K562 (cell line): ENCODE measurements at regions not wholly inside any gene's neighbourhood (a gene's known extent, or its start where the extent isn't known, plus 50 kb on each side); places are given as distances from the start of the nearest gene placed in this dataset.

Experiments
- ASH1L ChIP-seq: fragments of 450-650 bp; IDR thresholded peaks from 2 replicates; pipeline ENCODE4 v1.6.1; 2018; ENCODE audit warnings: borderline replicate concordance, mild to moderate bottlenecking, low read depth; ENCODE audit not compliant: partially characterized antibody
- CREB1 ChIP-seq, 2 experiments: sonication (generic) in 1 of 2; formaldehyde crosslinking in 1 of 2; IDR thresholded peaks; 2 replicates each; pipeline versions ENCODE4 v1.6.1 to v1.8.0; 2012 to 2022; ENCODE audit warnings: inconsistent platforms in 1 of 2, mild to moderate bottlenecking in 1 of 2, missing genetic modification reagents in 1 of 2, moderate library complexity in 1 of 2
- ELF4 ChIP-seq: fragments of 450-650 bp; formaldehyde crosslinking; IDR thresholded peaks from 2 replicates; pipeline ENCODE4 v1.4.0; 2022; ENCODE audit warnings: missing genetic modification characterization
- GTF2A2 ChIP-seq: IDR thresholded peaks from 2 replicates; pipeline ENCODE4 v1.6.1; 2016; ENCODE audit warnings: mild to moderate bottlenecking, missing genetic modification characterization, missing compliant biosample characterization
- KDM1A ChIP-seq, 2 experiments: fragments of 450-650 bp; IDR thresholded peaks; 2 replicates each; pipeline ENCODE4 v1.6.1; 2016; ENCODE audit warnings: mild to moderate bottlenecking in 2 of 2
- L3MBTL2 ChIP-seq: fragments of 450-650 bp; IDR thresholded peaks from 2 replicates; pipeline ENCODE4 v1.6.1; 2016; ENCODE audit warnings: mild to moderate bottlenecking, moderate library complexity
- TAL1 ChIP-seq: fragments of 450-650 bp; IDR thresholded peaks from 2 replicates; pipeline ENCODE4 v1.6.1; 2016; ENCODE audit warnings: mild to moderate bottlenecking
- TCF3 ChIP-seq: sonication (generic); formaldehyde crosslinking; IDR thresholded peaks from 2 replicates; pipeline ENCODE4 v1.4.0; 2020; ENCODE audit warnings: mild to moderate bottlenecking, missing genetic modification reagents
- TOE1 ChIP-seq, 2 experiments: fragments of 450-650 bp in 1 of 2; sonication (generic) in 1 of 2; formaldehyde crosslinking in 1 of 2; IDR thresholded peaks; 2 replicates each; pipeline versions ENCODE4 v1.7.1 to v1.8.0; 2016 to 2022; ENCODE audit warnings: borderline replicate concordance in 2 of 2, mild to moderate bottlenecking in 2 of 2, antibody characterized with exemption in 1 of 2, inconsistent platforms in 1 of 2, low read depth in 1 of 2, missing genetic modification reagents in 1 of 2, moderate library complexity in 1 of 2
- U2AF2 ChIP-seq: fragments of 200-400 bp; formaldehyde crosslinking; optimal IDR thresholded peaks from 2 replicates; pipeline ENCODE3; 2017; ENCODE audit warnings: low read depth, mild to moderate bottlenecking, low read length
- ZBTB43 ChIP-seq: sonication (generic); formaldehyde crosslinking; IDR thresholded peaks from 2 replicates; pipeline ENCODE4 v1.8.0; 2023; ENCODE audit warnings: mild to moderate bottlenecking, missing genetic modification reagents
- ZBTB7A ChIP-seq: IDR thresholded peaks from 2 replicates; pipeline ENCODE4 v1.6.1; 2011; ENCODE audit warnings: low read depth, mild to moderate bottlenecking, low read length, moderate library complexity, borderline replicate concordance; ENCODE audit not compliant: control insufficient read depth
- ZNF124 ChIP-seq: sonication (generic); formaldehyde crosslinking; IDR thresholded peaks from 2 replicates; pipeline ENCODE4 v1.8.1; 2022; ENCODE audit warnings: missing genetic modification reagents
- ZNF197 ChIP-seq: fragments of 200-800 bp; sonication (Bioruptor generic); IDR thresholded peaks from 2 replicates; pipeline ENCODE4 v1.6.1; 2016; ENCODE audit warnings: low read depth, missing genetic modification characterization, missing compliant biosample characterization

GRCh38 chr5:87184605-87185004, 83.1 kb upstream of the RASA1 start (continued):
- TF ChIP-seq TOE1 (IDR thresholded peaks at IDR 0.05; ENCODE audit: borderline replicate concordance) (no peak), TOE1 (CRISPR knock-in tag; IDR thresholded peaks at IDR 0.05; ENCODE audit: borderline replicate concordance, low read depth) (no peak), L3MBTL2 (no peak), CREB1 (IDR thresholded peaks at IDR 0.05) (no peak), CREB1 (CRISPR knock-in tag; IDR thresholded peaks at IDR 0.05) (no peak), ZBTB43 (CRISPR knock-in tag) (no peak), ZBTB7A (no peak), TCF3 (CRISPR knock-in tag) (peak; percentile 73), TAL1 (peak; percentile 51), ELF4 (no peak), KDM1A (IDR thresholded peaks at IDR 0.05) (peak; percentile 87 to 90), ZNF197 (no peak), ZNF124 (CRISPR knock-in tag) (no peak), ASH1L (no peak), U2AF2 (no peak), GTF2A2 (tag) (no peak)
